ENCODE measurements at regions not wholly inside any gene's neighbourhood (a gene's known extent, or its start where the extent isn't known, plus 50 kb on each side); places are given as distances from the start of the nearest gene placed in this dataset.

DNA sequence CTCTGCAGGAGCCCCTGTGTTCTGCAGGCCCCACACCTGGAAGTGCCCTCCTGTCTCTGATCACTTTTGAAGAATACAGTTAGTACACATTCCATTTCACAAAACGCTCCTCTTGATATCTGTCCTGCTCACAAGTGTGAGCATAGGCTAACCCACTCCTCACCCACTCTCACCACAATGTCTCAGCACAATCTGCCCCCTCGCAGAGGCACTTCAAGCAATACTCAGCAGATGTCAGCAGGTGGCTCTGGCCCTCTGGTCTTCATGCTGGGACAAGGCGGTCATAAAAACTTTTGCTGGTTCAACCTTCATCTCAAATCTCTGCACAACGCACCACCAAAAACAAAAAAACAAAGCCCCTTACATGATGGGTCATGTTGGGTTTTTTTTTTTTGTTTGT, 671.2 kb downstream of the MATN1 start:
- no peak for TF ChIP-seq CTCF (IDR thresholded peaks at IDR 0.05; ENCODE audit: low read depth, low read length, missing input control)
- TF ChIP-seq RAD21 (IDR thresholded peaks at IDR 0.05): no peak
- TF ChIP-seq, protein P1, sequence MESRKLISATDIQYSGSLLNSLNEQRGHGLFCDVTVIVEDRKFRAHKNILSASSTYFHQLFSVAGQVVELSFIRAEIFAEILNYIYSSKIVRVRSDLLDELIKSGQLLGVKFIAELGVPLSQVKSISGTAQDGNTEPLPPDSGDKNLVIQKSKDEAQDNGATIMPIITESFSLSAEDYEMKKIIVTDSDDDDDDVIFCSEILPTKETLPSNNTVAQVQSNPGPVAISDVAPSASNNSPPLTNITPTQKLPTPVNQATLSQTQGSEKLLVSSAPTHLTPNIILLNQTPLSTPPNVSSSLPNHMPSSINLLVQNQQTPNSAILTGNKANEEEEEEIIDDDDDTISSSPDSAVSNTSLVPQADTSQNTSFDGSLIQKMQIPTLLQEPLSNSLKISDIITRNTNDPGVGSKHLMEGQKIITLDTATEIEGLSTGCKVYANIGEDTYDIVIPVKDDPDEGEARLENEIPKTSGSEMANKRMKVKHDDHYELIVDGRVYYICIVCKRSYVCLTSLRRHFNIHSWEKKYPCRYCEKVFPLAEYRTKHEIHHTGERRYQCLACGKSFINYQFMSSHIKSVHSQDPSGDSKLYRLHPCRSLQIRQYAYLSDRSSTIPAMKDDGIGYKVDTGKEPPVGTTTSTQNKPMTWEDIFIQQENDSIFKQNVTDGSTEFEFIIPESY (IDR thresholded peaks at IDR 0.05): no peak
- TF ChIP-seq JUND (IDR thresholded peaks at IDR 0.05): no peak
